Activated CD4-positive, CD25-positive, alpha-beta regulatory T cell (primary cell): ENCODE measurements at regions not wholly inside any gene's neighbourhood (a gene's known extent, or its start where the extent isn't known, plus 50 kb on each side); places are given as distances from the start of the nearest gene placed in this dataset.
"Not testable (repeated sequence)": the region's sequence is repeated elsewhere in the genome, so short reads cannot be mapped to it uniquely, and the experiment has no call there.

Source experiments
- DNase-seq, 4 experiments: peaks; one replicate each; lab custom pipeline; 2025; lab: John Stamatoyannopoulos, UW

DNA sequence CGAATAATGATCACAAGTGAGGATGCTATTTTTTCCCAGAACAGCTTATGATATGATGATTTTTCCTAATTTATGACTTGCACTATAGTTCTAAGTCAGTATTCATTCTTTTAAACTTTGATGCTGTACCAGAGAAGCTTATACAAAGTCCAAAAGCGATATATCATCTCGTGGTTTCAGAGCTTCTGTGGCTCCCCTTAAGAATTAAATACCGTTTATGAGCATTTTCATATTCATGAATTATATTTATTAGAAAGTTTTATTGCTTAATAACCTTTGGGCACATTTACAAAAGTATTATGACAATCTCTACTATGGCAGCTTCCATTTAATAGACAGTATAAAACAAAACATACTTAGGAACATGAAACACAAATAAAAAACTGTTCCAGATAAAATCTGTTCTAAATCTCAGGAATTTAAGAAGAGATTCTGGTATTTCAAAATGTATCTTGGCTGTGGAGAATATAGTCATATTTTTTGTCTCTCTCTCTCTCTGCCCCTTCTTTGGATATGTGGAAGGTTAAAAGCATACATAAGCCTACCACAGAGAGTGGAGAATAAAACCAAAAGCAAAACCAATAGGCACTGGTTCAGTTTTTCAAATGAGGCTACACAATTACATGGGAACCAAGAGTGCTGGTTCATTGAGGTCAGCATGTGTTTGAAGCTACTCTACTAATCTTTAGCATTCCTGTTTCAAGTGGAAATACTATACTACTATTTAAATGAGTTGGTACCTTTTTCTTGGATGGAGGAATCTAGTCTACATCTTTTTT lies 884.5 kb upstream of the GJE1 start:
- no peak for DNase-seq

GRCh38 chr6:141244366-141244765 lies 888.4 kb upstream of the GJE1 start:
- DNase-seq: no peak

- DNase-seq: no peak
These were observed 889.8 kb upstream of the GJE1 start for GRCh38 chr6:141242957-141243356.

GRCh38 chr6:141229296-141229695 lies 903.4 kb upstream of the GJE1 start:
- DNase-seq: no peak

GRCh38 chr6:141218583-141218982 lies 914.1 kb upstream of the GJE1 start:
- DNase-seq: no peak

DNA sequence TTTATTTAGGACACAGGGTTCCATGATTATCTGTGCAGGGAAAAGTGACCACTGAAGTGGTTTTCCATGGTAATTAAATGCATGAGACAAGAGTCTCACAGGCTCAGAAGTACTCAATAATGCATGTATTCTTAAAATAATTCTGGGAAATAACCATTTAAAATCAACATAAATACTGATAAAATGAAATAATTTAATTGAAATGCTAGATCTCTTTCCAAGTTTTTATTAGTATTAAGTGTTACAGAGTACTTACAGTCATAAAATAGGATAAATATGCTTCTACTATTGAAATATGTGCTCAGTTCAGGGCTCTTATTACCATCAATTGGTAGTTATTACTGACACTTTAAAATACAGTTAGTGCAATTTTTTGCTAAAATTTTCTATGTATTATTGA lies 916.0 kb upstream of the GJE1 start:
- DNase-seq: no peak

DNA sequence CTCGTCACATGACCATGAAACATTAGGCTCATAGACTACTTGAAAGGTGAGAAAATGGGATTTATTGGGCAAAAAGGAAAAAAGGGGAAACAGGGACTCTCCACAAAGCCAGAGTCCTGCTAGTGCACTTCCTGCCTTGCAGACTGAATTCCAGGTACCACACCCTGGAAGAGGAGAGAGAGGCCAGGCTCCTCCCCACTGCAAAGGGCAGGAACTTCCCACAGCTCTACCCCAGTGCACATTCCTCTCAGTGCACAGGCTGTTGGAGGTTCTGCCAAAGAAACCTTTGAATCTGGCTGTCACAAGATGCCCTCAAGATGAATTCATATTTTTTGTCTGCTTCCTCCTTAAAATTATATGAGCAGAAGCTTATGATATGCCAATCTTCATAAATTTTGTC lies 920.4 kb upstream of the GJE1 start:
- DNase-seq: no peak

DNA sequence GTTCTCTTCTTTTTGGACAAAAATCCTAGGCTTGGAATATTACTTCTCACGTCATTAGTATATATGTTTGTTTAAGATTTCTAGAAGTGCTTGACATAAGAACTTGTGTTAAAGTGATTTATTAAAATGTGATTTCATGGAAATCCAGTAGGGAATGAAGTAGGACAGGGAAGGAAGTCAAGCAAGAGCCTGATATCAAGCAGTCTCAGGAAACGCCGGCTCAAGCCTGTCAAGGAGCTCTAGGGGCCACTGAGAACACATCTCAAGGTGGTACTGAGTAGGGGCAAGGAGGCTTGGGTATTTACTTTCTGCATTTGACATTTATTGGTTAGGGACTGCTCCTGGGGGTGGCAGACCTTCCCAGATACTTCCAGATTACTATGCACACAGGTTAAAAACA lies 920.9 kb upstream of the GJE1 start:
- no peak for DNase-seq

GRCh38 chr6:141210901-141211300 lies 921.8 kb upstream of the GJE1 start:
- DNase-seq: no peak

DNA sequence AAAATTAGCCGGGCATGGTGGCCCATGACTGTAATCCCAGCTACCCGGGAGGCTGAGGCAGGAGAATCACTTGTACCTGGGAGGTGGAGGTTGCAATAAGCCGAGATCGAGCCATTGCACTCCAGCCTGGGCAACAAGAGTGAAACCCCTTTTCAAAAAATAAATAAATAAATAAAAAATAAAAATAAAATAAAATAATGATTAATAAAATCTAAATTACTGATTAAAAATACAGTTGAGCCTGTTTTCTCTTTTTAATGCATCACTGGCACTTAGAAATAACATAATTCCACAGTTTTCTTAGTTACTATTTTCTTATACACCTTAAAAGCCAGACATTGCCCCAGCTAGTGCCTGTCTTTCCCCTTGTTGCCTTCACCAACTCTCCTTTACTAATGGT lies 922.8 kb upstream of the GJE1 start:
- DNase-seq: no peak

DNA sequence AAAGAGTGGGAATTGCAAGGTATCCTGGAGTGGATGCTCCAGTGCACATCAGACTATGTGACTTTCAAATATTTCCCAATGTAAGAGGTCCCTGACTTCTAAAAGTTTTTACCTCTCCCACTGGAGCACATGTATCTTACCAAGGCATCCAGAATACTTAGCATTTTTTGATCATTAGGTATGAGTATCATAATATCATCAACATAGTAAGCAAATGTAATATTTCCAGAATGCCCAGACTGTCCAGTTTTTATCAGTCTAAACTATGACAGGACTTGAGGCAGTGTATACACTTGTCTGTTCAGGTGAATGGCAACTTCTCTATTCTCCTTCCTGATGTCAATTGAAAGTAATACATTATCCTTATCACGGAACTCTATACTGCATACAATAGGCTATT lies 924.6 kb upstream of the GJE1 start:
- no peak for DNase-seq

DNA sequence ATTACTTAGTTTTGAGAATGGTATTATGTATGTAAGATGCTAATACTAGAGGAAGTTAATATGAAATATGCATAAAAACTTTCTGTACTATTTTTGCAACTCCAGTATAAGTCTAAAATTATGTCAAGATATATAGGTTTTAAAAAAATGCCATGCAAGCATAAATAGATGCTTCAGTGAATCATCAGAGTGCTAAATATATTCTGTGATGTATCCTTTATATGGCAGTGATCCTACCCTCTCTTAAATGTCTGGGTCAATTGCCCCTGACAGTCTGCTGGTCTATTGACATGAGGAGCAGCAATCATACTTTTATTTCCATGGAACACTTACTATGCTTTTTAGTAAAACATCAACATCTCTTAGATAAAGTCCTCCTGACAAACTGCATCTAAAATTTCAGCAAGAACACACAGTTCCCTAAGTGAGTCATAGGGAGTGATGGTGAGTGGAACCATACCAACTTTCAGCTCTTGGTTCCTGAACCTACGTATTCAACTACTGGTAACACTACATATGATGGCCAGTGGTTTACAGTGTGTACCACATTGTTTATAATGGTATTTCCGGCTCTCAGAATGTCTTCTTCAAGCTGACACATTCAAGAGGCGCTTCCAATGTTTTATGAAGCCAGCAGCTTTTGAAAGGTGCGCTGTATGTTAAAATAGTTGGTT lies 928.7 kb upstream of the GJE1 start:
- no peak for DNase-seq

- DNase-seq: no peak
These were observed 930.1 kb upstream of the GJE1 start for GRCh38 chr6:141202626-141203025.

DNA sequence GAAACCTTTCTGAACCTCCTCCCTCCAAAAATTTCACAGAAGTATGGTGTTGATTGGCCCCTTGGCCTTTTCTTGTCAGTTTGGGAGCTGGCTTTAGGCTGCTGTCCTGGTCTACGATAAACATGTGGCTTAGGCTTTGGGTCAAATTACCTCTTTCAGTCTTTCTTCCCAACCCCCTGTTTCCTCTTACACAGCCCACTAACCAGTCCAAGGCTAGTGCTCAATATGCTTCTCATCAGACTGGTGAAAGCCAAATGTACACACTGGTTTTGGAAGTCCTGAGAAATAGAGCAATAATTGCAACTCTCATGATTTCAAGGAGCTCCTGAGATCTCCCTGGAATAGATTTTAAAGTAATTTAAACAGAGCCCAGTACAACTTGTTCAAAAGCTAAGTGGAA lies 933.7 kb upstream of the GJE1 start:
- DNase-seq: no peak

DNA sequence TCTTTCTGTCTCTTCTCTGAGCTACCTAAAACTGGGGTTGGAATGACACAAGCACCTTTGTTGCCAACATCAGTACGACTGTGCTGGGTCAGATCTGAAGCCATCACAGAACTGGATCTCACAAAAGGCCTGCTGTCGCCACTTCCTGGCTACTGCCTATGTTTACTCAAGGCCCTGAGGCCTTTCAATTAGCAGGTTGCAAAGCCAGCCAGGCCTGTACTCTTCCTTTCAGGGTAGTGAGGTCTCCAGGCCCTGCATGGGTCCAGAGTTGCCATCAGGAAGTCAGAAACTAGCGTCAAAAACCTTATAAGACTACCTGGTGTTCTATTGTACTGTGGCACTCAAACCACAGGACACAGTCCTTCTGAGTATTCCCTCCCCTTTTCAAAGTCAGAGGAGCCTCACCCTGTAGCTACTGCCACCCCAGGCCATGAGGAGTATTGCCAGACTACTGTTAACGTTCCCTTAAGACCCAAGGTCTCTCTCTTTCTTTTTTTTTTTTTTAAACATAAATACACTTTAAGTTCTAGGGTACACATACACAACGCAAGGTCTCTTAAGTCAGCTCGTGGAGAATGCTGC lies 937.4 kb upstream of the GJE1 start:
- no peak for DNase-seq

GRCh38 chr6:141183368-141183767 lies 949.4 kb upstream of the GJE1 start:
- no peak for DNase-seq

DNA sequence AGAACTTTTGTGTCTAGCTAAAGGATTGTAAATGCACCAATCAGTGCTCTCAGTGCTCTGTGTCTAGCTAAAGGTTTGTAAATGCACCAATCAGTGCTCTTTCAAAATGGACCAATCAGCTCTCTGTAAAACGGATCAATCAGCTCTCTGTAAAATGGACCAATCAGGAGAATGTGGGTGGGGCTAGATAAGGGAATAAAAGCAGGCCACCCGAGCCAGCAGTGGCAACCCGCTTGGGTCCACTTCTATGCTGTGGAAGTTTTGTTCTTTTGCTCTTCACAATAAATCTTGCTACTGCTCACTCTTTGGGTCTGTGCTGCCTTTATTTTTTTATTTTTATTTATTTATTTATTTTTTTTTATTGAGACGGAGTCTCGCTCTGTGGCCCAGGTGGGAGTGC lies 957.3 kb upstream of the GJE1 start:
- DNase-seq: not testable (repeated sequence)

- DNase-seq: no peak
These were observed 957.8 kb upstream of the GJE1 start for GRCh38 chr6:141174932-141175331.

DNA sequence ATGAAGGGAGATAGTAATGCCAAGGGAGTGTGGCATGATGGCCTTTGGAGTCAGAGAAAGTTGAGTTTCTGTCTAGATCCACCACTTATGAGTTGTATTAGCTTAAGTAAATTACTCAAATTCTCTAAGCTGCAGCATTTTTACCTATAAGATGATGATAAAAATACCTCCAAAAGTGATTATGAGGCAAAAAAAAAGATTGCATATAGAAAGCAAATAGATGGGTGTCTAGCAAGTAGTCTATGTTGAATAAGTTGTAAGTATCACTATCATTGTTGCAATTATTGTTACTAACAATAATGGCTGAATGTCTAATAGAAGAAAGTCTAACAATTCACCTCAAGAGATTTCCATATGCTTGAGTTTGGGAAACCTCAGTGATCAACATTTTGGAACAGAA lies 959.2 kb upstream of the GJE1 start:
- no peak for DNase-seq

GRCh38 chr6:141169419-141169818 lies 963.3 kb upstream of the GJE1 start:
- no peak for DNase-seq

DNA sequence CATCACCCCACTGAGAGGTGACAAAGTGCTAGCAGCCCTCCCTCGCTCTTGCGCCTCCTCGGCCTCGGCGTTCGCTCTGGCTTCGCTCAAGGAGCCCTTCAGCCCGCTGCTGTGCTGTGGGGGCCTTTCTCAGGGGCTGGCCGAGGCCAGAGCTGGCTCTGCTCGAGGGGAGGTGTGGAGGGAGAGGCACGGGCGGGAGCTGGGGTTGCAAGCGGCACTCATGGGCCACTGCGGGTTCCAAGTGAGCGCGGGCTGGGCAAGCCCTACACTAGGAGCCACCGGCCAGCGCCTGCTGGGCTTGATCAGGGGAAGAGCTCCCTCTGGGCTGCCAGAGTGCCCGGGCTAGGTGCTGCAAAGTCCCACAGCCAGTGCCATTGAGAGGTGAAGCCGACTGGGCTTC lies 964.8 kb upstream of the GJE1 start:
- DNase-seq: no peak

GRCh38 chr6:141165002-141165665 lies 967.6 kb upstream of the GJE1 start:
- DNase-seq: no peak
